ENCODE measurements at regions not wholly inside any gene's neighbourhood (a gene's known extent, or its start where the extent isn't known, plus 50 kb on each side); places are given as distances from the start of the nearest gene placed in this dataset.

DNA sequence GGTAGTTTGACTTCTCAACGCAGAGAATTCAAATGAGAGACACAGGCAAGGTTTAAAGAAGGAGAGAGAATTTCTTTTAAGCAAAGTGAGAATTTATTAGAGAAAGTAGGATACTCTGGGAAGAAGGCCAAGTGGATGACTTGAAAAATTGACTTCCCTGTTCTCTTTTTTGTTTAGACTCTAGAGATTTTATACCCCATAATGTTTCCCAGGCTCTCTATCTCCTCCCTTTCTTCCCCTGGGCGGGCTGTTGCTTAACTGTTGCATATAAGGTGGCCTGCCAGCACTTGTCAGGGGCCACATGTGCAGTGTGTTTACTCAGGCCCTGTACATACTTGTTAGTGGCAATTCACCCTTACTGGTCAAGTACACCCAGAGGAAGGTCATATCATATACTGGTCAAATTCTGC lies 403.7 kb downstream of the SLC6A15 start:
- peak; percentile 73 for DNase-seq (ENCODE audit: unreplicated experiment)
- POLR2A ChIA-PET: interaction anchor here (0.6 to 0.7 kb wide), 2 partner anchors 17 to 563 kb away, joined by 3 read pairs; no protein-coding TSS in a partner anchor
- CTCF ChIA-PET: interaction anchor here (1.3 to 1.9 kb wide), 3 partner anchors 113 to 334 kb away, joined by 3 to 8 read pairs (median 4); no protein-coding TSS in a partner anchor
- Mint-ChIP-seq H3K9me3 (ENCODE audit: unreplicated experiment) (peaks cover 4% of the 10 kb centered on the region), H3K27me3 (ENCODE audit: insufficient read depth, unreplicated experiment) (no peaks in the 10 kb centered on the region), H3K36me3 (ENCODE audit: insufficient read depth, unreplicated experiment) (no peaks in the 10 kb centered on the region), H3K4me3 (ENCODE audit: unreplicated experiment) (peak overlapping the region; percentile 32), H3K4me1 (ENCODE audit: insufficient read depth, unreplicated experiment) (peaks cover 22% of the 10 kb centered on the region), H3K27ac (ENCODE audit: low read depth, unreplicated experiment) (peak overlapping the region; percentile 57)
- TSS peak; percentile 77 for BruUV-seq (replicated peaks)
- intact Hi-C loops (cut with micrococcal nuclease): loop anchor here (1.0 to 5.0 kb wide), 2 partner anchors 108 to 331 kb away; no protein-coding TSS in a partner anchor
- TF ChIP-seq, protein P1, sequence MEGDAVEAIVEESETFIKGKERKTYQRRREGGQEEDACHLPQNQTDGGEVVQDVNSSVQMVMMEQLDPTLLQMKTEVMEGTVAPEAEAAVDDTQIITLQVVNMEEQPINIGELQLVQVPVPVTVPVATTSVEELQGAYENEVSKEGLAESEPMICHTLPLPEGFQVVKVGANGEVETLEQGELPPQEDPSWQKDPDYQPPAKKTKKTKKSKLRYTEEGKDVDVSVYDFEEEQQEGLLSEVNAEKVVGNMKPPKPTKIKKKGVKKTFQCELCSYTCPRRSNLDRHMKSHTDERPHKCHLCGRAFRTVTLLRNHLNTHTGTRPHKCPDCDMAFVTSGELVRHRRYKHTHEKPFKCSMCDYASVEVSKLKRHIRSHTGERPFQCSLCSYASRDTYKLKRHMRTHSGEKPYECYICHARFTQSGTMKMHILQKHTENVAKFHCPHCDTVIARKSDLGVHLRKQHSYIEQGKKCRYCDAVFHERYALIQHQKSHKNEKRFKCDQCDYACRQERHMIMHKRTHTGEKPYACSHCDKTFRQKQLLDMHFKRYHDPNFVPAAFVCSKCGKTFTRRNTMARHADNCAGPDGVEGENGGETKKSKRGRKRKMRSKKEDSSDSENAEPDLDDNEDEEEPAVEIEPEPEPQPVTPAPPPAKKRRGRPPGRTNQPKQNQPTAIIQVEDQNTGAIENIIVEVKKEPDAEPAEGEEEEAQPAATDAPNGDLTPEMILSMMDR (IDR thresholded peaks at IDR 0.05; ENCODE audit: unreplicated experiment): no peak

DNA sequence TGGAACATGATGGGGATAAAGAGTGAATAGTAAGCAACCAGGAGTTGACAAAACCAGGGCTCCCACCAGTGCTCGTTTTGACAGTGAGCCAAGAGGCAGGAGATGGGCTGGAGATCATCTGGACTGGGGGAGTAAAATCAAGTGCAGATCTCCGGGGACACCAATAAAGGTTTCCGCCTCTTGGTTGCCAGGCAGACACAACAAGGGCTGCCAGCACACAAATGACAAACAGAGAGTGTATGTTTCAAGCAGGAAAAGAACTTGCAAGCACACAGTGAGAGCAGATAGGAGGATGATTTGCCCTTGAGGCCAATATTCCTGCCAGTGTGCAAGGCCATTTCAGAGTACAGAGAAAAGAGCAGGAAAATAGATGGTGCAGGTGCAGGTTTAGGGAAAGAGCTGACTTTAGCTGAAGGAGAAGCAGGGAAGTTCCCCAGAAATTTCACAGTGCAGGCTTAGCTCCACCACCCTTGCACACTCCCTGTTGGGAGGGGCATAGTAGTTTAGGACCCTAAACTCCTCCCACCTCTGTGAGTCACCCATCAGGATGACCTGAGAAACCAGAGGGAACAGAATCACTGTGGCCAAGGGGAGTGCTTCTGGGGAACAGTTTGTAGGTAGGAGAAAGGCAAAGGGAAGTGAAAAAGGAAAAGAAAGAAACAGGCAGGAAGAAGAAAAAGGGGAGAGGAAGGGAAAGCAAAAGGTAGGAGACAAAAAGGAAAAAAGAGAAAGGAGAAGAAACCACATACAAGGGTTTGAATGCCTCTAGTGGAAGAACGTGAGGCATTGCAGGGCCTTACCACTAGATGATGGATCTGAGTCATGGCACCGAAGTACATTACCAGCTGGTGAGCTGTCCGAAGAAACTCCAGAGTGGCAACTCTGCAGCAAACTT lies 404.4 kb downstream of the SLC6A15 start:
- no TSS peak for BruUV-seq (replicated peaks)
- Mint-ChIP-seq H3K27me3 (ENCODE audit: insufficient read depth, unreplicated experiment) (no peaks in the 10 kb centered on the region), H3K9me3 (ENCODE audit: unreplicated experiment) (no peaks in the 10 kb centered on the region), H3K27ac (ENCODE audit: low read depth, unreplicated experiment) (peak overlapping the region; percentile 57), H3K4me3 (ENCODE audit: unreplicated experiment) (peak overlapping the region; percentile 32), H3K36me3 (ENCODE audit: insufficient read depth, unreplicated experiment) (no peaks in the 10 kb centered on the region), H3K4me1 (ENCODE audit: insufficient read depth, unreplicated experiment) (peaks cover 22% of the 10 kb centered on the region)
- TF ChIP-seq, protein P1 (IDR thresholded peaks at IDR 0.05; ENCODE audit: unreplicated experiment): peak; percentile 45
- CTCF ChIA-PET: interaction anchor here (0.7 to 1.9 kb wide), 6 partner anchors 14 to 1823 kb away, joined by 3 to 8 read pairs (median 4); no protein-coding TSS in a partner anchor
- POLR2A ChIA-PET: interaction anchor here (0.6 to 0.7 kb wide), 2 partner anchors 563 to 1470 kb away, joined by 3 read pairs; no protein-coding TSS in a partner anchor
- DNase-seq (ENCODE audit: unreplicated experiment): peak; percentile 76
- intact Hi-C loops (cut with micrococcal nuclease): loop anchor here (1.0 to 5.0 kb wide), 2 partner anchors 109 to 332 kb away; no protein-coding TSS in a partner anchor

DNA sequence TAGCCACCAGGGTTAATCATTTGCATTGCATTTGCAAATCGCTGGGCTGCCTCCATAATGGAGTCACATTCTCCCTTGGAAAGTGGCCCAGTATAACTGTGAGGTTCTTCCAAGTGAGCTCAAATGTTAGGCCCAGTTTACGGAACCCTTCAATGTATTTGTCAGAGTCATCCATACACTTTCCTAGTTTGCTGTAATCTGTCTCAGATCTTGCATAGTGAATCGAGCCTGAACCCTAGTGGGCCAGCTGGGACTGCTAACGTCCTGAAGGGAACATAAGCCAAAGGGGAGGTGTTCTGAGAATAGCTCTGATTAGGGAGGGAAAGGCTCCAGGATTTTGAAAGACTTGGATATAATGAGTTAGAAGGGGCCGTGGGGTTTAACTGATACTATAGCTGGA lies 406.3 kb downstream of the SLC6A15 start:
- Mint-ChIP-seq H3K27ac (ENCODE audit: low read depth, unreplicated experiment) (no peak overlapping the region), H3K4me1 (ENCODE audit: insufficient read depth, unreplicated experiment) (peaks cover 39% of the 10 kb centered on the region), H3K4me3 (ENCODE audit: unreplicated experiment) (no peak overlapping the region), H3K36me3 (ENCODE audit: insufficient read depth, unreplicated experiment) (no peaks in the 10 kb centered on the region), H3K27me3 (ENCODE audit: insufficient read depth, unreplicated experiment) (no peaks in the 10 kb centered on the region), H3K9me3 (ENCODE audit: unreplicated experiment) (no peaks in the 10 kb centered on the region)
- DNase-seq (ENCODE audit: unreplicated experiment): no peak
- ChIA-PET POLR2A (interaction anchor here (0.7 kb wide), 1 partner anchor 1846 kb away, joined by 4 read pairs; no protein-coding TSS in a partner anchor), CTCF (interaction anchor here (0.9 to 1.3 kb wide), 2 partner anchors 8 to 336 kb away, joined by 3 to 4 read pairs; no protein-coding TSS in a partner anchor)
- no TSS peak for BruUV-seq (replicated peaks)
- intact Hi-C loops (cut with micrococcal nuclease): loop anchor here (5.0 kb wide), 1 partner anchor 111 kb away; no protein-coding TSS in a partner anchor
- TF ChIP-seq, protein P1 (IDR thresholded peaks at IDR 0.05; ENCODE audit: unreplicated experiment): no peak

All from MCF 10A (cell line).